ENCODE measurements at regions not wholly inside any gene's neighbourhood (a gene's known extent, or its start where the extent isn't known, plus 50 kb on each side); places are given as distances from the start of the nearest gene placed in this dataset.

DNA sequence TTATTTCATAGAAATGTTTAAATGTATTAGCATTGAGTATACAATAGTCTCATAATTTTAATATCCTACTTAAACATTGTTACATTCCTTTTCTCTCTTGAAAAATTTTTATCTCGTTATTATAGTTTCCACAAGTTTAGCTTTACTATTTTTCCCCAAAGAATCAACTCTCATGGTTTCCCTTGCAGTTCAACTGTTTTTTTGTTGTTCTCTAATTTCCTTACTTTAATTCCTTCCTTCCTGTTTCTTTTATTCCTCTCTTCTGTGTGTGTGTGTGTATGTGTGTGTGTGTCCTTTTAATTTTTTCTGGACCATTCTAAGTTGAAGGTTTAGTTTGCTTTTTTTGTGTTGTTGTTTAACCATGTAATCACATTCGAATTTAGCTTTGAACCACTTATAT is 171.1 kb downstream of the GASK1B start:
- Histone ChIP-seq H3K27me3 (no peaks in the 10 kb centered on the region), H3K9me3 (no peaks in the 10 kb centered on the region), H3K36me3 (ENCODE audit: low read depth, missing control alignments) (no peaks in the 10 kb centered on the region), H3K4me3 (no peak overlapping the region), H3K4me1 (no peaks in the 10 kb centered on the region), H3K27ac (no peak overlapping the region)
- TF ChIP-seq POLR2A (IDR thresholded peaks at IDR 0.05) (no peak), CTCF (IDR thresholded peaks at IDR 0.05) (no peak)
- intact Hi-C loops (cut with DNase I; ENCODE audit: low total_unique reads) = no loop called here
- 76 to 80% methylated on average over 2 of the region's 2 CpGs for WGBS, 2 donors
- no peak for DNase-seq

DNA sequence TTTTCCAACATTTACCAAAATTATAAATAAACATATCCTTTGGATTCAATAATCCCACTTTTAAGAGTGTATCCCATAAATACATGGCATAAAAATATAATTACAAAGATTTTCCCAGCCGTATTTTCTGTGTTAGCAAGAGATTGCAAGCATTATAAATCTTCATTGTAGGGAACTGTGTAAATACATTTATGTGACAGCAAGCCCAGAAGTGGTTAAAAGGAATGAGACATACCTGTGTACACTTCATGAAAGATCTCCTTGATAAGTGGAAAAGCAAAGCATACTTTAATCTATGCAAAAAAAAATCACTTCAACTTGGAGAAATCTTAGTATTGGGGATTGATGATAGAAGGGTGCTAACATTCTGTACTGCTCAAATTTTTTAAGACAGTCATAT is 173.1 kb downstream of the GASK1B start:
- Histone ChIP-seq H3K27ac (no peak overlapping the region), H3K4me1 (no peaks in the 10 kb centered on the region), H3K27me3 (no peaks in the 10 kb centered on the region), H3K9me3 (no peaks in the 10 kb centered on the region), H3K4me3 (no peak overlapping the region), H3K36me3 (ENCODE audit: low read depth, missing control alignments) (no peaks in the 10 kb centered on the region)
- WGBS, 2 donors = 89% methylated on average over 1 of the region's 1 CpG
- no peak for DNase-seq
- intact Hi-C loops (cut with DNase I; ENCODE audit: low total_unique reads) = no loop called here
- no peak for TF ChIP-seq POLR2A (IDR thresholded peaks at IDR 0.05)
- TF ChIP-seq CTCF (IDR thresholded peaks at IDR 0.05) = no peak

- H3K4me3 ChIP-seq = no peak overlapping the region
- H3K4me1 ChIP-seq = peaks cover 9% of the 10 kb centered on the region
- no peaks in the 10 kb centered on the region for H3K9me3 ChIP-seq
- 95 to 100% methylated on average over 1 of the region's 1 CpG for WGBS, 2 donors
- no peaks in the 10 kb centered on the region for H3K27me3 ChIP-seq
- no peak overlapping the region for H3K27ac ChIP-seq
- H3K36me3 ChIP-seq (ENCODE audit: low read depth, missing control alignments) = no peaks in the 10 kb centered on the region
- TF ChIP-seq CTCF (IDR thresholded peaks at IDR 0.05) = no peak
- no peak for TF ChIP-seq POLR2A (IDR thresholded peaks at IDR 0.05)
- intact Hi-C loops (cut with DNase I; ENCODE audit: low total_unique reads) = no loop called here
- no peak for DNase-seq
These were observed 175.5 kb downstream of the GASK1B start for GRCh38 chr4:157997296-157997695.

GRCh38 chr4:157996061-157997028 is 176.5 kb downstream of the GASK1B start:
- peaks cover 9% of the 10 kb centered on the region for H3K4me1 ChIP-seq
- H3K36me3 ChIP-seq (ENCODE audit: low read depth, missing control alignments) = no peaks in the 10 kb centered on the region
- H3K27me3 ChIP-seq = no peaks in the 10 kb centered on the region
- H3K27ac ChIP-seq = no peak overlapping the region
- WGBS, 2 donors = 70 to 81% methylated on average over 6 of the region's 6 CpGs
- H3K9me3 ChIP-seq = no peaks in the 10 kb centered on the region
- H3K4me3 ChIP-seq = no peak overlapping the region
- intact Hi-C loops (cut with DNase I; ENCODE audit: low total_unique reads) = no loop called here
- no peak for TF ChIP-seq POLR2A (IDR thresholded peaks at IDR 0.05)
- no peak for TF ChIP-seq CTCF (IDR thresholded peaks at IDR 0.05)
- no peak for DNase-seq

Measured in testis (tissue), 2 donors.